Thoracic aorta (tissue), 2 donors: ENCODE measurements at regions not wholly inside any gene's neighbourhood (a gene's known extent, or its start where the extent isn't known, plus 50 kb on each side); places are given as distances from the start of the nearest gene placed in this dataset.
A peak's percentile ranks its signal among the peaks of the same experiment; 100 is the strongest.

Source experiments
- ATAC-seq: fragments of 150-250 bp; one replicate; pipeline ENCODE4 v1.8.0; 2017; ENCODE audit warnings: low read depth; ENCODE audit not compliant: insufficient number of reproducible peaks, low FRiP score
- DNase-seq: peaks from one replicate; pipeline ENCODE4 v3.0.0-alpha.2; 2020; ENCODE audit warnings: low spot score
- H3K27ac ChIP-seq, 2 donors: fragments of 200-600 bp; sonication (generic); 1 replicate in 1 of 2; 2 replicates in 1 of 2; pipeline ENCODE4 v1.5.1; 2016; ENCODE audit warnings: mild to moderate bottlenecking in 2 of 2, moderate library complexity in 2 of 2
- H3K27me3 ChIP-seq: fragments of 200-600 bp; sonication (generic); replicated peaks from 2 replicates; pipeline ENCODE4 v1.6.0; 2016; ENCODE audit warnings: mild to moderate bottlenecking; ENCODE audit not compliant: insufficient read depth
- H3K36me3 ChIP-seq: fragments of 200-600 bp; sonication (generic); one replicate; pipeline ENCODE4 v1.5.1; 2016
- H3K4me1 ChIP-seq, 2 donors: fragments of 200-600 bp; sonication (generic); 1 replicate in 1 of 2; 2 replicates in 1 of 2; pipeline versions ENCODE4 v1.5.1 to v1.6.0; 2016; ENCODE audit warnings: low read depth in 2 of 2, mild to moderate bottlenecking in 1 of 2; ENCODE audit not compliant: control insufficient read depth in 1 of 2
- H3K4me3 ChIP-seq: fragments of 200-600 bp; sonication (generic); 2 replicates; pipeline ENCODE4 v1.5.1; 2016; ENCODE audit warnings: mild to moderate bottlenecking
- H3K9me3 ChIP-seq: fragments of 200-600 bp; sonication (generic); 2 replicates; pipeline ENCODE4 v1.5.1; 2016
- CTCF ChIP-seq: fragments of 200-600 bp; sonication (generic); IDR thresholded peaks from one replicate; pipeline ENCODE4 v1.5.1; 2019; ENCODE audit warnings: antibody characterized with exemption

GRCh38 chr1:60562740-60563139, 489.2 kb upstream of the C1orf87 start:
- Histone ChIP-seq H3K9me3 (no peaks in the 10 kb centered on the region), H3K27me3 (no peaks in the 10 kb centered on the region), H3K27ac (peak overlapping the region in 1 of 2 donors; percentile 15), H3K4me1 (peaks cover 33 to 60% of the 10 kb centered on the region in 2 donors), H3K4me3 (peak overlapping the region; percentile 5), H3K36me3 (no peaks in the 10 kb centered on the region)
- no peak for DNase-seq
- TF ChIP-seq CTCF, result no peak
- peak; percentile 67 for ATAC-seq

DNA sequence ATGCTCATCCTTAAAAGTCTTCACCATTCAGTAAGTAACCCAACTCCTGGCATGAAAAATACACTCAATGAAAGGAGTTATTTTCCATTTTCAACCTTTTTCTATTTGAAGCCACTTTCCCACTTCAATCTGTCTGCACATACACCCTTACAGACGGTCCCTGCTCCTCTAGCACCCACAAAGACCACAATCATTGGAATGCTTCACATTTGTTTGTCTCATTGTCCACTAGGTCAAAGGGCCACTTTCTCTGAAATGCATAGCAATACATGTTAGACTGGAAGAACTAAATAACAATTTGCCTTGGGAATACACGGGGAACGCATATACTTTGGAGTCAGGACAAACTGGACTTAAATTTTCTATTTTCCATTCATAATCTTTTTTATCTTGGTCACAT, 487.1 kb upstream of the C1orf87 start:
- Histone ChIP-seq H3K9me3 (no peaks in the 10 kb centered on the region), H3K4me3 (no peak overlapping the region), H3K36me3 (no peaks in the 10 kb centered on the region), H3K4me1 (peaks cover 26 to 40% of the 10 kb centered on the region in 2 donors), H3K27me3 (no peaks in the 10 kb centered on the region), H3K27ac (no peak overlapping the region)
- TF ChIP-seq CTCF, result no peak
- no peak for DNase-seq
- no peak for ATAC-seq

- Histone ChIP-seq H3K4me3 (no peak overlapping the region), H3K27ac (no peak overlapping the region), H3K27me3 (no peaks in the 10 kb centered on the region), H3K9me3 (no peaks in the 10 kb centered on the region), H3K4me1 (peaks cover 7 to 15% of the 10 kb centered on the region in 2 donors), H3K36me3 (no peaks in the 10 kb centered on the region)
- DNase-seq, result no peak
- no peak for TF ChIP-seq CTCF
- ATAC-seq, result no peak
Measured at GRCh38 chr1:60558236-60558635, 484.7 kb upstream of the C1orf87 start.

- Histone ChIP-seq H3K27ac (no peak overlapping the region), H3K4me3 (no peak overlapping the region), H3K36me3 (no peaks in the 10 kb centered on the region), H3K9me3 (no peaks in the 10 kb centered on the region), H3K4me1 (no peaks in the 10 kb centered on the region), H3K27me3 (no peaks in the 10 kb centered on the region)
- no peak for DNase-seq
- no peak for ATAC-seq
- no peak for TF ChIP-seq CTCF
Measured at GRCh38 chr1:60553730-60554129, 480.2 kb upstream of the C1orf87 start.

DNA sequence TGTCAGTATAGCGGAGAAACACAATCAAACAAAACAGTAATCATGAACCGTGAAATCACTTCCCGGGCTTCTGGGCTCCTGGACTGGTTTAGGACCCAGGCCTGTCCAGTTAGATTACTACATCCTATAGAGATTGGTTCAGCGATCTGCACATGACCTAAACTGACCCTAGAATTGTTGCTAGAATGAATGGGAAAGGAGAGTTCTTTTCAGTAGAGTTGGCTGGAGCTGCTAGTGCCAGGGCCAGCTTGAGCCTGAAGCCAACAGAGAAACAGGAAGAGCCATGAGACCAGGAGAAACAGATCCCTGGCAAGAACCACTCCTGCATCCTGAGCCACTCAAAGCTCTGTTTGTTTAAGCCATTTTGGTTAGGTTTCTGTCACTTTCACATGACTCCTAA, 474.3 kb upstream of the C1orf87 start:
- no peak for TF ChIP-seq CTCF
- DNase-seq (no peak), ATAC-seq (no peak)
- no peaks in the 10 kb centered on the region for H3K27me3 ChIP-seq
- H3K36me3 ChIP-seq, result no peaks in the 10 kb centered on the region
- peak overlapping the region; percentile 6 to 51 for H3K27ac ChIP-seq
- H3K4me3 ChIP-seq, result peak overlapping the region; percentile 11
- no peaks in the 10 kb centered on the region for H3K9me3 ChIP-seq
- peaks cover 3 to 17% of the 10 kb centered on the region in 2 donors for H3K4me1 ChIP-seq
